ENCODE measurements at regions not wholly inside any gene's neighbourhood (a gene's known extent, or its start where the extent isn't known, plus 50 kb on each side); places are given as distances from the start of the nearest gene placed in this dataset.

GRCh38 chr2:74735009-74735408 lies 81.0 kb downstream of the SEMA4F start:
- Mint-ChIP-seq H3K36me3 (ENCODE audit: low read depth) (no peaks in the 10 kb centered on the region), H3K27me3 (peaks cover 12% of the 10 kb centered on the region), H3K4me1 (ENCODE audit: low read depth) (peaks cover 10% of the 10 kb centered on the region), H3K27ac (no peak overlapping the region), H3K4me3 (no peak overlapping the region), H3K9me3 (peaks cover 6% of the 10 kb centered on the region)
- TF ChIP-seq CTCF (IDR thresholded peaks at IDR 0.05), result no peak
- DNase-seq (no peak), ATAC-seq (no peak)
- intact Hi-C loops (cut with micrococcal nuclease), result no loop called here
- POLR2A ChIA-PET, result no interaction called here
- CTCF ChIA-PET, result interaction anchor here (1.3 kb wide), 1 partner anchor 19 kb away, joined by 4 read pairs; no protein-coding TSS in a partner anchor

GRCh38 chr2:74735564-74735963 lies 81.5 kb downstream of the SEMA4F start:
- intact Hi-C loops (cut with micrococcal nuclease), result no loop called here
- H3K27me3 Mint-ChIP-seq, result peaks cover 12% of the 10 kb centered on the region

GRCh38 chr2:74736589-74736988 lies 82.5 kb downstream of the SEMA4F start:
- no peak for TF ChIP-seq CTCF (IDR thresholded peaks at IDR 0.05)
- ChIA-PET CTCF (no interaction called here), POLR2A (no interaction called here)
- intact Hi-C loops (cut with micrococcal nuclease), result no loop called here
- Mint-ChIP-seq H3K36me3 (ENCODE audit: low read depth) (no peaks in the 10 kb centered on the region), H3K9me3 (peaks cover 6% of the 10 kb centered on the region), H3K27ac (no peak overlapping the region), H3K27me3 (peaks cover 6% of the 10 kb centered on the region), H3K4me3 (no peak overlapping the region), H3K4me1 (ENCODE audit: low read depth) (peaks cover 10% of the 10 kb centered on the region)
- no peak for DNase-seq
- ATAC-seq, result no peak

More at GRCh38 chr2:74735564-74735963, 81.5 kb downstream of the SEMA4F start:
- peaks cover 10% of the 10 kb centered on the region for H3K4me1 Mint-ChIP-seq (ENCODE audit: low read depth)
- peaks cover 6% of the 10 kb centered on the region for H3K9me3 Mint-ChIP-seq
- CTCF ChIA-PET, result no interaction called here
- ATAC-seq (no peak), DNase-seq (no peak)
- TF ChIP-seq CTCF (IDR thresholded peaks at IDR 0.05), result no peak
- POLR2A ChIA-PET, result no interaction called here
- H3K36me3 Mint-ChIP-seq (ENCODE audit: low read depth), result no peaks in the 10 kb centered on the region
- H3K4me3 Mint-ChIP-seq, result no peak overlapping the region
- no peak overlapping the region for H3K27ac Mint-ChIP-seq

GRCh38 chr2:74738586-74738985 lies 84.5 kb downstream of the SEMA4F start:
- Mint-ChIP-seq H3K27ac (no peak overlapping the region), H3K4me1 (ENCODE audit: low read depth) (peaks cover 10% of the 10 kb centered on the region), H3K9me3 (peaks cover 6% of the 10 kb centered on the region), H3K36me3 (ENCODE audit: low read depth) (no peaks in the 10 kb centered on the region), H3K27me3 (peaks cover 8% of the 10 kb centered on the region), H3K4me3 (no peak overlapping the region)
- CTCF ChIA-PET, result no interaction called here
- intact Hi-C loops (cut with micrococcal nuclease), result no loop called here
- no peak for TF ChIP-seq CTCF (IDR thresholded peaks at IDR 0.05)
- POLR2A ChIA-PET, result no interaction called here
- ATAC-seq (no peak), DNase-seq (no peak)

- H3K36me3 Mint-ChIP-seq (ENCODE audit: low read depth), result no peaks in the 10 kb centered on the region
- CTCF ChIA-PET, result interaction anchor here (1.3 kb wide), 1 partner anchor 24 kb away, joined by 4 read pairs; no protein-coding TSS in a partner anchor
- ATAC-seq, result no peak
- H3K9me3 Mint-ChIP-seq, result peaks cover 6% of the 10 kb centered on the region
- H3K27ac Mint-ChIP-seq, result no peak overlapping the region
- no peak for DNase-seq
- POLR2A ChIA-PET, result no interaction called here
- TF ChIP-seq CTCF (IDR thresholded peaks at IDR 0.05), result no peak
- peaks cover 10% of the 10 kb centered on the region for H3K4me1 Mint-ChIP-seq (ENCODE audit: low read depth)
- H3K27me3 Mint-ChIP-seq, result peaks cover 4% of the 10 kb centered on the region
- intact Hi-C loops (cut with micrococcal nuclease), result no loop called here
- no peak overlapping the region for H3K4me3 Mint-ChIP-seq
Measured at GRCh38 chr2:74739129-74739528, 85.1 kb downstream of the SEMA4F start.

All from activated CD8-positive, alpha-beta T cell treated with anti-CD3 and anti-CD28 coated beads for 36 hours (primary cell).